HG02885 (cell line): ENCODE measurements at regions not wholly inside any gene's neighbourhood (a gene's known extent, or its start where the extent isn't known, plus 50 kb on each side); places are given as distances from the start of the nearest gene placed in this dataset.
"Not testable (repeated sequence)": the region's sequence is repeated elsewhere in the genome, so short reads cannot be mapped to it uniquely, and the experiment has no call there.

Source experiments
- ATAC-seq: cut with Tn5 transposase; IDR thresholded peaks from one replicate; pipeline ENCODE4 v1.9.1; 2021; ENCODE audit warnings: mild to moderate bottlenecking; ENCODE audit not compliant: unreplicated experiment, poor library complexity

GRCh38 chr3:186456731-186457191 lies 87.4 kb downstream of the CRYGS start:
- ATAC-seq: no peak

DNA sequence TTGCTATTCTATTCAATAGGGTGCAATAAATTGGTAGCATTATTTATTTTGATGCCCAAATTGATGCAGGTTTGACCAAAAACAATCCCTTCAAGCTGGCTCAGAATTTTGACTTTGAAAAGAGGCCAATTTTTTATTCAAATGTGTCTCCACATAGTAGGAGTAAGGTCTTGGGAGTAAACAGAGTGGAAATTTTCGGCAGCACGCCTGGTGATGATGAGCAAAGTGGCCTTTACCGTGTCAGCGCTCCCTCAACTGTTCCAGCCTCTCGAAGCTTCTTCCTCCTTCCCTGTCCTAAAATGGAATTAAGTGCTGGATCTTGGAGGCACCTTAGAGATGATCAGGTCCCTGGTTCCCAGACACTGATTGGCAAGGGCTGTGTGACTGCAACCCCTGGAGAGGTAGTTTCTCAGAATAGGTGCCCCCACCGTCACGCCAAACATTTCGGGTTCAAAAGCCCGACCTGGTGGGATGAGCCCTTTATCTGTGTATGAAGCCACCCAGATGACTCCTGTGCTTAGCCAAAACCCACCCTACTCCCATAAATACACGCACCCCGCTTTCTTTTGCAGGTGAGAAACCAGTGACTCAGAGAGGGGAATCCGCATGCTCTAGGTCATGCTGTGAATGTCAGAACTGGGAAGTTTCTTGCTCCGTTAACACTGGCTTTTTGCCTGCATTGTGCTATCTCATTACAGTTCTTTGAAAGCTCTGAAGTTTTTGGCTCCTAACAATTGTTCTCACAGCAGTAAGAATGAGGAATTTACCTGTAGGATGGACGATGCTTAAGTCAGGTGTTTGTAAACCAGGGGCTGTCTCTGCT lies 89.1 kb downstream of the CRYGS start:
- no peak for ATAC-seq

DNA sequence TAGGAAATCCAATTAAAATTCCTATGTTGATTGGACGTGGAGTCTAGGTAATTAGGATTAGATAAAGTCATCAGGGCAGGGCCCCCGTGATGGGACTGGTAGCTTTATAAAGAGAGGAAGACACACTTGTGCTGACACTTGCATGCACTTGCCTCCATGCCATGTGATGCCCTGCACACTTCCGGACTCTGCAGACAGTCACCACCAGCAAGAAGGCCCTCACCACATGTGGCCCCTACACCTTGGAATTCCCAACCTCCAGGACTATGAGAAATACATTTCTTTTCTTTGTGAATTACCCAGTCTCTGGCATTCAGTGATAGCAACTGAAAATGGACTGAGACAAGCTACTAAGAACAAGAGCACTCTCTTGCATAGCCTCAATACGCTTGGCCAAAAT lies 90.6 kb downstream of the CRYGS start:
- no peak for ATAC-seq

GRCh38 chr3:186452517-186452916 lies 90.5 kb upstream of the DGKG start:
- ATAC-seq: no peak

- ATAC-seq: no peak
Measured at GRCh38 chr3:186451371-186451770, 89.3 kb upstream of the DGKG start.

GRCh38 chr3:186444974-186445373 lies 82.9 kb upstream of the DGKG start:
- no peak for ATAC-seq

DNA sequence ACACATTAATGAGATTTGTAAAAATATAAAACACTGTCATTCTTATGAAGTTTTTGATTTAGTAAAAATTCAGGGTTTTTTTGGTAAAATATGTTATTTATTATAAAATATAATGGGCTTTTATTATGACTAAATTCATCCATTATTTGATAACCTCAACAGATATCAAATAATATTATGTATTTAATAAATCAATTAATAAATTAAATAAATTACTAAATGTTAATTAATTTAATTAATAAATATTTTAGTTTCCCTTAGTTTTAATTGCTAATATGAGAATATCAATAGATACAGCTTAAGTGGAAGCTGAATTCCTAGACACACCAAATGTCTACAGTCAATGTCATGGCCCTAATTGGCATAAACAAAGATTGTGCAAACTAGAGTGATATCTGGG lies 82.3 kb upstream of the DGKG start:
- ATAC-seq: no peak

GRCh38 chr3:186442979-186443378 lies 80.9 kb upstream of the DGKG start:
- not testable (repeated sequence) for ATAC-seq

GRCh38 chr3:186442162-186442561 lies 80.1 kb upstream of the DGKG start:
- ATAC-seq: no peak

DNA sequence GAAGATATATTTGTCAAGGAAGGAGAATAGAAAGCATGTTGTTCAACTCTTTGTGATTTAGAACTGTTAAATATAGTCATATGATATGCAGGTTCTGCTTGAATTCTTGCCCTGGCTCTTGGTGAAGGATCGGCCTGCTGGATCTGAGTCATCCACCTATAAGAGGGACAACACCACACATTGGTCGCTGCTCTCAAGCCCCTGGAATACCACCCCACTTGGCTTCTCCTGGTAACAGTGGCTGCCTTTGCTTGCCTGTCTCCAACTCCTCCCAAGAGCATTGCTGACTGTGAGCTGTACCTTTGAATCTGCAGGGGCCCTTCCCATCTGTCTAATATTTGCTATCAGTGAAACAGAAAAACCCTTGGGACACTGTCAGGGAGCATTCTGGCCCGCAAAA lies 78.9 kb upstream of the DGKG start:
- no peak for ATAC-seq

DNA sequence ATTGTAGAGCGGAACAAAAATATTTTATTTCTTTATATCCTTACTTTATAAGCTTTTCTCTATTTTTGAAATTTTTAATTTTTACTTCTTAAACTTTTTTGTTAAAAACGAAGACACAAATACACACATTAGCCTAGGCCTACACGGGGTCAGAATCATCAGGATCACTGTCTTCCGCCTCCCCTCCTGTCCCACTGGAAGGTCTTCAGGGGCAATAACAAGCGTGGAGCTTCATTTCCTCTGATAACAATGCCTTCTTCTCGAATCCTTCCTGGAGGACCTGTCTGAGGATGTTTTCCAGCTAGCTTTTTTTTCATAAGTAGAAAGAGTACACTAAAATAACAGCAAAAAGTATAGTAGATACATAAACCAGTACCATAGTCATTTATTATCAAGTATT lies 77.7 kb upstream of the DGKG start:
- no peak for ATAC-seq

DNA sequence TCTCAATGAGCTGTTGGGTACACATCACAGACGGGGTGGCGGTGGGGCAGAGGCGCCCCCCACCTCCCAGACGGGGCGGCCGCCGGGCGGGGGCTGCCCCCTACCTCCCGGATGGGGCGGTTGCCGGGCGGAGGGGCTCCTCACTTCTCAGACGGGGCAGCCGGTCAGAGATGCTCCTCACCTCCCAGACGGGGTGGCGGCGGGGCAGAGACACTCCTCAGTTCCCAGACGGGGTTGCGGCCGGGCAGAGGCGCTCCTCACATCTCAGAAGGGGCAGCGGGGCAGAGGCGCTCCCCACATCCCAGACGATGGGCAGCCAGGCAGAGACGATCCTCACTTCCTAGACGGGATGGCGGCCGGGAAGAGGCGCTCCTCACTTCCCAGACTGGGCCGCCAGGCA lies 73.3 kb upstream of the DGKG start:
- not testable (repeated sequence) for ATAC-seq

- ATAC-seq: no peak
Measured at GRCh38 chr3:186432944-186433732, 71.1 kb upstream of the DGKG start.

DNA sequence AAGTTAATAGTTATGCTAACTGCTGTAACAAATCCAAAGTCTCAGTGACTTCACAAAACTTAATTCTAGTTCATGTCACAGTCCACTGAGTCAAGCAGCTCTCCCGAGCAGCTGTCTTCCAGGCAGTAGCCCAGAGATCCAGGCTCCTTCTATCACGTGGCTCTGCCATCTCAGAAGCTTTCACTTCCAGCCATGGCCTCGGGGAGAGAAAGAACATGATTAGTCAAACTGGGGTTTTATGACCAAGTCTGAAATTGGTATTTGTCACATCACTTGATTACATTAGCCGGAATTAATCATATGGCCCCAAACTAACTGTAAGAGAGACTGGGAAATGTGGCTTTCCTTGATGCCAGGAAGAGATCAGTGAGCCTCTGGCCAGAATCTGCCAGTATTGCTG lies 70.2 kb upstream of the DGKG start:
- ATAC-seq: no peak

- ATAC-seq: no peak
Measured at GRCh38 chr3:186427627-186428281, 65.7 kb upstream of the DGKG start.

- ATAC-seq: no peak
Measured at GRCh38 chr3:186425788-186426730, 64.0 kb upstream of the DGKG start.

- no peak for ATAC-seq
Measured at GRCh38 chr3:186421946-186422345, 59.9 kb upstream of the DGKG start.

DNA sequence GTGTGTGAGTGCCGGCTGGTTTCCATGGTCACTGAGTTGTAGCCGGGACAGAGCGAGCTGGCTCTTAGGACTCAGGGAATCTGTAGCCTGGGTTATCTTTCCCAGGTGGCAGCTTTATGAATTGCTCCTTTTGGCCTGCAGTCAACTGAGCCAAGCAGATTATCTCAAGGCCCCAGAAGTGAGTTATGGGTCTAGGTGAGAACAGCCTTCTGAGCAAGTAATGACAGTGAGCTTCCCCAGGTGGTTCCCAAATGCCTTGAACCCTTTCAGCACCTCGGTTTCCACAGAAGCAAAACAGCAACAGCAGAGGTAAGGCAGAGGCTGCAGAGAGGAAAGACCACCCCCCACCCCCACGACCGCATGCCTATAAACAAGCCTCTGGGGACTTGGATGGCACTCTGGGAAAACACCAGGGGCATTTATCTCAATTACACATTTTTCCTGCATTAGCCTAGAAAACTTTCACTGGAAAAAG lies 56.7 kb upstream of the DGKG start:
- no peak for ATAC-seq

- no peak for ATAC-seq
Measured at GRCh38 chr3:186417791-186418190, 55.8 kb upstream of the DGKG start.
